Skin epidermis (tissue), 12 donors: ENCODE measurements at regions not wholly inside any gene's neighbourhood (a gene's known extent, or its start where the extent isn't known, plus 50 kb on each side); places are given as distances from the start of the nearest gene placed in this dataset.
A peak's percentile ranks its signal among the peaks of the same experiment; 100 is the strongest.

Experiments
- H3K27ac ChIP-seq, 21 experiments: fragments of 200-600 bp; sonication (generic) in 11 of 21; one replicate each; pipeline ENCODE4 v1.5.0; 2020; ENCODE audit warnings: mild to moderate bottlenecking in 3 of 21, inconsistent platforms in 2 of 21, moderate library complexity in 2 of 21
- H3K4me3 ChIP-seq, 7 experiments: fragments of 200-600 bp; sonication (generic) in 2 of 7; one replicate each; pipeline ENCODE4 v1.5.0; 2020; ENCODE audit warnings: inconsistent platforms in 2 of 7, mild to moderate bottlenecking in 2 of 7, moderate library complexity in 1 of 7

GRCh38 chr11:116193321-116194131, 579.3 kb downstream of the BUD13 start:
- Histone ChIP-seq H3K27ac (peak overlapping the region in 16 of 21 experiments; percentile 24 to 83 (median 70)), H3K4me3 (peak overlapping the region; percentile 16 to 45 (median 29))

- Histone ChIP-seq H3K27ac (peak overlapping the region in 12 of 21 experiments; percentile 24 to 83 (median 73)), H3K4me3 (peak overlapping the region; percentile 16 to 45 (median 29))
Observed at GRCh38 chr11:116192509-116193210, 580.1 kb downstream of the BUD13 start.

GRCh38 chr11:116190861-116191260, 581.9 kb downstream of the BUD13 start:
- H3K4me3 ChIP-seq: no peak overlapping the region

GRCh38 chr11:116189408-116190170, 583.2 kb downstream of the BUD13 start:
- no peak overlapping the region for H3K4me3 ChIP-seq
- H3K27ac ChIP-seq: no peak overlapping the region

More at GRCh38 chr11:116190861-116191260, 581.9 kb downstream of the BUD13 start:
- no peak overlapping the region for H3K27ac ChIP-seq

- Histone ChIP-seq H3K27ac (no peak overlapping the region), H3K4me3 (no peak overlapping the region)
Observed at GRCh38 chr11:116188350-116188749, 584.4 kb downstream of the BUD13 start.

GRCh38 chr11:116187026-116187425, 585.8 kb downstream of the BUD13 start:
- H3K27ac ChIP-seq: no peak overlapping the region
- no peak overlapping the region for H3K4me3 ChIP-seq

GRCh38 chr11:116185551-116185950, 587.2 kb downstream of the BUD13 start:
- Histone ChIP-seq H3K27ac (no peak overlapping the region), H3K4me3 (no peak overlapping the region)

GRCh38 chr11:116184763-116185162, 588.0 kb downstream of the BUD13 start:
- Histone ChIP-seq H3K4me3 (no peak overlapping the region), H3K27ac (no peak overlapping the region)

- Histone ChIP-seq H3K4me3 (no peak overlapping the region), H3K27ac (no peak overlapping the region)
Observed at GRCh38 chr11:116182356-116182966, 590.3 kb downstream of the BUD13 start.

GRCh38 chr11:116180806-116181600, 591.8 kb downstream of the BUD13 start:
- Histone ChIP-seq H3K4me3 (no peak overlapping the region), H3K27ac (peak overlapping the region in 1 of 21 experiments; percentile 40)

GRCh38 chr11:116179401-116179800, 593.4 kb downstream of the BUD13 start:
- Histone ChIP-seq H3K4me3 (no peak overlapping the region), H3K27ac (no peak overlapping the region)

- Histone ChIP-seq H3K27ac (no peak overlapping the region), H3K4me3 (no peak overlapping the region)
Observed at GRCh38 chr11:116177521-116178210, 595.1 kb downstream of the BUD13 start.

- no peak overlapping the region for H3K4me3 ChIP-seq
- H3K27ac ChIP-seq: no peak overlapping the region
Observed at GRCh38 chr11:116176484-116177005, 596.2 kb downstream of the BUD13 start.

GRCh38 chr11:116175707-116176106, 597.1 kb downstream of the BUD13 start:
- Histone ChIP-seq H3K4me3 (no peak overlapping the region), H3K27ac (no peak overlapping the region)

GRCh38 chr11:116173941-116174911, 598.6 kb downstream of the BUD13 start:
- Histone ChIP-seq H3K27ac (no peak overlapping the region), H3K4me3 (no peak overlapping the region)

- Histone ChIP-seq H3K4me3 (no peak overlapping the region), H3K27ac (no peak overlapping the region)
Observed at GRCh38 chr11:116173506-116173905, 599.3 kb downstream of the BUD13 start.

GRCh38 chr11:116172851-116173250, 599.9 kb downstream of the BUD13 start:
- no peak overlapping the region for H3K4me3 ChIP-seq
- no peak overlapping the region for H3K27ac ChIP-seq
